ENCODE measurements at regions not wholly inside any gene's neighbourhood (a gene's known extent, or its start where the extent isn't known, plus 50 kb on each side); places are given as distances from the start of the nearest gene placed in this dataset.

DNA sequence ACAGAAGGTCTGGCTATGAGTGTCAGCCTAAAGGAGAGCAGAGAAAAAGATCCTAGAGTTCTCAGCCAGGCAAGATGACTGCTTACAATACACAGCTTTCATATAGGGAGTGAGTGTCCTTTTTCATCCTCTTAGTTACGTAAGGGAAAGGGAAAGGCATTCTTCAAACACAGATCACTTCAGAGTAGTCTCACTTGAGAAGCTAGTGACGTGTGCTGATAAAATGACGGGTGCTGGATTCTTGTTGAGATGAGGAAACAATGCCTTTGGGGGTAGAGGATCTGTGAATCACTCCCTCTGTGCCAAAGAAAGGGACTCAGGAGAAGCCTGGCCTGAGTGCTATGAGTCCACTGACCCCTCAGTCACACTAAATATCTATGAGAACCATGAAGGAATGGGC is 117.3 kb downstream of the QRSL1 start:
- Histone ChIP-seq H3K9me3 (ENCODE audit: insufficient read depth, low read depth, low read length) (peaks cover 4% of the 10 kb centered on the region), H2AK5ac (ENCODE audit: low read length) (no peak overlapping the region), H3K4me2 (ENCODE audit: low read length) (no peak overlapping the region), H3K4me1 (ENCODE audit: control insufficient read depth in 1 of 2, insufficient read depth in 2 of 2, low read length in 2 of 2) (peaks cover 25 to 30% of the 10 kb centered on the region in 2 experiments), H3K14ac (ENCODE audit: low read length) (no peak overlapping the region), H3K27ac (ENCODE audit: low read depth, low read length) (peak overlapping the region; percentile 37), H3K4ac (ENCODE audit: low read depth, low read length) (no peak overlapping the region), H4K12ac (ENCODE audit: low read depth, low read length) (no peak overlapping the region), H2BK120ac (ENCODE audit: insufficient read depth, low read length, poor library complexity) (peak overlapping the region; percentile 40), H3K23ac (ENCODE audit: low read length) (no peak overlapping the region), H2AFZ (ENCODE audit: insufficient read depth, low read length, poor library complexity) (no peak overlapping the region), H4K91ac (ENCODE audit: low read depth, low read length) (no peak overlapping the region), H3K27me3 (ENCODE audit: insufficient read depth, low read length) (no peaks in the 10 kb centered on the region), H3K36me3 (ENCODE audit: control insufficient read depth in 1 of 2, insufficient read depth in 2 of 2, low read length in 2 of 2) (no peaks in the 10 kb centered on the region), H3K18ac (ENCODE audit: low read length) (no peak overlapping the region), H2BK5ac (ENCODE audit: low read depth, low read length, poor library complexity) (no peak overlapping the region), H4K8ac (ENCODE audit: low read depth, low read length) (no peak overlapping the region), H3K4me3 (ENCODE audit: low read depth, low read length) (no peak overlapping the region), H3K9ac (ENCODE audit: low read length) (no peak overlapping the region), H3K79me1 (ENCODE audit: low read length) (peaks cover 21% of the 10 kb centered on the region), H2BK12ac (ENCODE audit: low read length) (no peak overlapping the region), H3K79me2 (ENCODE audit: control insufficient read depth, insufficient read depth, low read length, poor library complexity) (no peaks in the 10 kb centered on the region)
- DNase-seq = peak; percentile 95 to 98
- WGBS (ENCODE audit: extremely low coverage, insufficient coverage, insufficient read length) = no CpG with 5 or more reads among the region's 3 CpGs

- no peaks in the 10 kb centered on the region for H3K79me2 ChIP-seq (ENCODE audit: control insufficient read depth, insufficient read depth, low read length, poor library complexity)
These were observed 116.6 kb downstream of the QRSL1 start for GRCh38 chr6:106745824-106746582.

DNA sequence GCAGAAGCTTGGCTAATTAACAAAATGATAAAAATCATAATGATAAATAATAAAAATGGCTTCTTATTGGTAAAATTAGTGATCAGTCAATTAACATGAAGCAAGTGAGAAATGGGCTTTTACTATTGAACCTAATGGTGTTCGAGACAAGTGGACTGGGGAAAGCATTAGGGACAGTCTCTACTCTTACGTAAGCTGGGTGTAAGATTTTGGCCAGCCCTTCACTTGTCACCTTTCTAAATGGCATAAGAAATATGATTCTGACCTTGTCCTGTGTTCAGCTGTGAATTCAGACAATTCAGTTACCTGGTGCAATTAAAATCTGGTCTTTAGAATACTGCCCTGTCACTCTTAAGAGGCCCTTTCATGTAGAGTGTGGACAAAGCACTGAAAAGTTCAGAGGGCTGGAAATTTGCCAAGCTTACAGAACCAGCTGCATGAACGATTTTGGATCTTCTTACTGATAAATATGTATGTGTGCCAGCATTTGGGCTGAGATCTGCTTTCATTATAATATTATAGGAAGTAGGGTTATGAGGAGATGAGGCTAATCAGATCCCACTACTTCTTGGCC is 115.9 kb downstream of the QRSL1 start:
- no peaks in the 10 kb centered on the region for H3K36me3 ChIP-seq (ENCODE audit: control insufficient read depth in 1 of 2, insufficient read depth in 2 of 2, low read length in 2 of 2)
- H4K12ac ChIP-seq (ENCODE audit: low read depth, low read length) = no peak overlapping the region
- no peak overlapping the region for H2AFZ ChIP-seq (ENCODE audit: insufficient read depth, low read length, poor library complexity)
- H3K79me1 ChIP-seq (ENCODE audit: low read length) = peaks cover 19% of the 10 kb centered on the region
- no peak overlapping the region for H2BK120ac ChIP-seq (ENCODE audit: insufficient read depth, low read length, poor library complexity)
- H3K4ac ChIP-seq (ENCODE audit: low read depth, low read length) = no peak overlapping the region
- no CpG with 5 or more reads among the region's 3 CpGs for WGBS (ENCODE audit: extremely low coverage, insufficient coverage, insufficient read length)
- H2BK12ac ChIP-seq (ENCODE audit: low read length) = no peak overlapping the region
- H3K18ac ChIP-seq (ENCODE audit: low read length) = no peak overlapping the region
- no peak for DNase-seq
- H3K9me3 ChIP-seq (ENCODE audit: insufficient read depth, low read depth, low read length) = peaks cover 5% of the 10 kb centered on the region
- no peak overlapping the region for H3K23ac ChIP-seq (ENCODE audit: low read length)
- H3K9ac ChIP-seq (ENCODE audit: low read length) = no peak overlapping the region
- no peak overlapping the region for H3K27ac ChIP-seq (ENCODE audit: low read depth, low read length)
- H3K79me2 ChIP-seq (ENCODE audit: control insufficient read depth, insufficient read depth, low read length, poor library complexity) = no peaks in the 10 kb centered on the region
- no peak overlapping the region for H3K4me3 ChIP-seq (ENCODE audit: low read depth, low read length)
- H2AK5ac ChIP-seq (ENCODE audit: low read length) = no peak overlapping the region
- no peak overlapping the region for H3K4me2 ChIP-seq (ENCODE audit: low read length)
- no peak overlapping the region for H3K14ac ChIP-seq (ENCODE audit: low read length)
- H4K8ac ChIP-seq (ENCODE audit: low read depth, low read length) = no peak overlapping the region
- peaks cover 20 to 22% of the 10 kb centered on the region in 2 experiments for H3K4me1 ChIP-seq (ENCODE audit: control insufficient read depth in 1 of 2, insufficient read depth in 2 of 2, low read length in 2 of 2)
- no peak overlapping the region for H4K91ac ChIP-seq (ENCODE audit: low read depth, low read length)
- no peak overlapping the region for H2BK5ac ChIP-seq (ENCODE audit: low read depth, low read length, poor library complexity)
- H3K27me3 ChIP-seq (ENCODE audit: insufficient read depth, low read length) = no peaks in the 10 kb centered on the region

More at GRCh38 chr6:106745824-106746582, 116.6 kb downstream of the QRSL1 start:
- DNase-seq = peak; percentile 50 to 85
- Histone ChIP-seq H3K9me3 (ENCODE audit: insufficient read depth, low read depth, low read length) (peaks cover 4% of the 10 kb centered on the region), H3K4me1 (ENCODE audit: control insufficient read depth in 1 of 2, insufficient read depth in 2 of 2, low read length in 2 of 2) (peaks cover 20 to 24% of the 10 kb centered on the region in 2 experiments), H3K9ac (ENCODE audit: low read length) (no peak overlapping the region), H3K4ac (ENCODE audit: low read depth, low read length) (peak overlapping the region; percentile 52), H3K27ac (ENCODE audit: low read depth, low read length) (peak overlapping the region; percentile 37), H3K27me3 (ENCODE audit: insufficient read depth, low read length) (no peaks in the 10 kb centered on the region), H3K4me2 (ENCODE audit: low read length) (no peak overlapping the region), H3K14ac (ENCODE audit: low read length) (peak overlapping the region; percentile 28), H4K12ac (ENCODE audit: low read depth, low read length) (no peak overlapping the region), H3K36me3 (ENCODE audit: control insufficient read depth in 1 of 2, insufficient read depth in 2 of 2, low read length in 2 of 2) (no peaks in the 10 kb centered on the region), H2AFZ (ENCODE audit: insufficient read depth, low read length, poor library complexity) (no peak overlapping the region), H2AK5ac (ENCODE audit: low read length) (peak overlapping the region; percentile 97), H4K8ac (ENCODE audit: low read depth, low read length) (no peak overlapping the region), H3K4me3 (ENCODE audit: low read depth, low read length) (no peak overlapping the region), H3K23ac (ENCODE audit: low read length) (no peak overlapping the region), H3K79me1 (ENCODE audit: low read length) (peaks cover 19% of the 10 kb centered on the region), H3K18ac (ENCODE audit: low read length) (peak overlapping the region; percentile 92), H2BK12ac (ENCODE audit: low read length) (peak overlapping the region; percentile 97), H2BK120ac (ENCODE audit: insufficient read depth, low read length, poor library complexity) (peak overlapping the region; percentile 85), H4K91ac (ENCODE audit: low read depth, low read length) (peak overlapping the region; percentile 68), H2BK5ac (ENCODE audit: low read depth, low read length, poor library complexity) (peak overlapping the region; percentile 54)
- no CpG with 5 or more reads among the region's 5 CpGs for WGBS (ENCODE audit: extremely low coverage, insufficient coverage, insufficient read length)

- H3K4me1 ChIP-seq (ENCODE audit: control insufficient read depth in 1 of 2, insufficient read depth in 2 of 2, low read length in 2 of 2) = peaks cover 16 to 17% of the 10 kb centered on the region in 2 experiments
- no peak overlapping the region for H3K4me3 ChIP-seq (ENCODE audit: low read depth, low read length)
- H3K27me3 ChIP-seq (ENCODE audit: insufficient read depth, low read length) = no peaks in the 10 kb centered on the region
- H4K91ac ChIP-seq (ENCODE audit: low read depth, low read length) = no peak overlapping the region
- no peak overlapping the region for H2BK5ac ChIP-seq (ENCODE audit: low read depth, low read length, poor library complexity)
- H3K14ac ChIP-seq (ENCODE audit: low read length) = no peak overlapping the region
- H3K27ac ChIP-seq (ENCODE audit: low read depth, low read length) = no peak overlapping the region
- no peak overlapping the region for H4K8ac ChIP-seq (ENCODE audit: low read depth, low read length)
- no peak overlapping the region for H4K12ac ChIP-seq (ENCODE audit: low read depth, low read length)
- peaks cover 15% of the 10 kb centered on the region for H3K79me1 ChIP-seq (ENCODE audit: low read length)
- H3K4ac ChIP-seq (ENCODE audit: low read depth, low read length) = no peak overlapping the region
- H2AK5ac ChIP-seq (ENCODE audit: low read length) = no peak overlapping the region
- no peaks in the 10 kb centered on the region for H3K79me2 ChIP-seq (ENCODE audit: control insufficient read depth, insufficient read depth, low read length, poor library complexity)
- no peak for DNase-seq
- H3K18ac ChIP-seq (ENCODE audit: low read length) = no peak overlapping the region
- no peak overlapping the region for H3K23ac ChIP-seq (ENCODE audit: low read length)
- H3K4me2 ChIP-seq (ENCODE audit: low read length) = no peak overlapping the region
- no peaks in the 10 kb centered on the region for H3K36me3 ChIP-seq (ENCODE audit: control insufficient read depth in 1 of 2, insufficient read depth in 2 of 2, low read length in 2 of 2)
- WGBS (ENCODE audit: extremely low coverage, insufficient coverage, insufficient read length) = no CpG with 5 or more reads among the region's 2 CpGs
- H3K9ac ChIP-seq (ENCODE audit: low read length) = no peak overlapping the region
- no peak overlapping the region for H2AFZ ChIP-seq (ENCODE audit: insufficient read depth, low read length, poor library complexity)
- peaks cover 6% of the 10 kb centered on the region for H3K9me3 ChIP-seq (ENCODE audit: insufficient read depth, low read depth, low read length)
- H2BK12ac ChIP-seq (ENCODE audit: low read length) = no peak overlapping the region
- H2BK120ac ChIP-seq (ENCODE audit: insufficient read depth, low read length, poor library complexity) = no peak overlapping the region
These were observed 115.4 kb downstream of the QRSL1 start for GRCh38 chr6:106744781-106745180.
